OCI-LY3 (cell line): ENCODE measurements at regions not wholly inside any gene's neighbourhood (a gene's known extent, or its start where the extent isn't known, plus 50 kb on each side); places are given as distances from the start of the nearest gene placed in this dataset.

Experiments
- H2AFZ ChIP-seq: fragments of 200-600, 300-600 bp; shearing (Covaris generic); 2 replicates; pipeline ENCODE4 v1.6.0; 2014; ENCODE audit warnings: antibody characterized with exemption, low read depth, low read length
- H3K27ac ChIP-seq: fragments of 200-600, 300-600 bp; sonication (generic); 2 replicates; pipeline ENCODE4 v1.5.1; 2014; ENCODE audit warnings: mild to moderate bottlenecking, low read length, moderate library complexity, mixed read lengths
- H3K27me3 ChIP-seq: fragments of 200-600, 300-600 bp; sonication (generic); 2 replicates; pipeline ENCODE4 v1.6.1; 2014; ENCODE audit warnings: low read depth, low read length, mixed read lengths
- H3K36me3 ChIP-seq: fragments of 200-600, 300-600 bp; sonication (generic); replicated peaks from 2 replicates; pipeline ENCODE3; 2014; ENCODE audit warnings: low read depth, low read length, mixed read lengths
- H3K4me1 ChIP-seq: fragments of 300-600, 200-600 bp; sonication (generic); 2 replicates; pipeline ENCODE4 v1.6.1; 2014; ENCODE audit warnings: low read length, mixed read lengths
- H3K4me2 ChIP-seq: fragments of 200-600, 300-600 bp; sonication (generic); 2 replicates; pipeline ENCODE4 v1.6.1; 2014; ENCODE audit warnings: low read length, mixed read lengths
- H3K4me3 ChIP-seq: fragments of 300-600, 200-600 bp; sonication (generic); 2 replicates; pipeline ENCODE4 v1.5.1; 2014; ENCODE audit warnings: antibody characterized with exemption, mild to moderate bottlenecking, low read length, moderate library complexity
- H3K79me2 ChIP-seq: fragments of 300-600, 200-600 bp; shearing (Covaris generic); 2 replicates; pipeline ENCODE4 v1.6.1; 2014; ENCODE audit warnings: mild to moderate bottlenecking, low read length, mixed read lengths
- H3K9ac ChIP-seq: fragments of 300-600, 200-600 bp; shearing (Covaris generic); 2 replicates; pipeline ENCODE4 v1.6.0; 2014; ENCODE audit warnings: mild to moderate bottlenecking, low read length, moderate library complexity
- H3K9me3 ChIP-seq: fragments of 200-600, 300-600 bp; shearing (Covaris generic); 2 replicates; pipeline ENCODE4 v1.6.1; 2014; ENCODE audit warnings: low read length, mixed read lengths; ENCODE audit not compliant: insufficient read depth
- H4K20me1 ChIP-seq: fragments of 200-600, 300-600 bp; sonication (generic); 2 replicates; pipeline ENCODE4 v1.6.1; 2016; ENCODE audit warnings: low read length, mixed read lengths; ENCODE audit not compliant: insufficient read depth
- CTCF ChIP-seq: fragments of 200-600, 300-600 bp; sonication (generic); IDR thresholded peaks from 2 replicates; pipeline ENCODE4 v1.5.1; 2014; ENCODE audit warnings: antibody characterized with exemption, low read length, low read depth
- EZH2phosphoT487 ChIP-seq: fragments of 200-600 bp; shearing (Covaris generic); IDR thresholded peaks from 2 replicates; pipeline ENCODE4 v1.6.1; 2018; ENCODE audit warnings: antibody characterized with exemption, mixed run types, low read depth

GRCh38 chr7:365593-365992 is 75.6 kb downstream of the FOXL3 start:
- no peak overlapping the region for H3K4me3 ChIP-seq
- no peaks in the 10 kb centered on the region for H3K9me3 ChIP-seq
- no peaks in the 10 kb centered on the region for H3K79me2 ChIP-seq
- H3K27ac ChIP-seq, result no peak overlapping the region
- TF ChIP-seq CTCF, result no peak
- no peak for TF ChIP-seq EZH2phosphoT487
- no peaks in the 10 kb centered on the region for H3K4me1 ChIP-seq
- H4K20me1 ChIP-seq, result no peaks in the 10 kb centered on the region
- no peak overlapping the region for H3K4me2 ChIP-seq
- H3K27me3 ChIP-seq, result no peaks in the 10 kb centered on the region
- no peaks in the 10 kb centered on the region for H3K36me3 ChIP-seq
- H2AFZ ChIP-seq, result no peak overlapping the region
- H3K9ac ChIP-seq, result no peak overlapping the region

- H3K9me3 ChIP-seq, result no peaks in the 10 kb centered on the region
- no peaks in the 10 kb centered on the region for H3K27me3 ChIP-seq
- no peak overlapping the region for H3K27ac ChIP-seq
- H3K36me3 ChIP-seq, result no peaks in the 10 kb centered on the region
- H3K4me2 ChIP-seq, result no peak overlapping the region
- TF ChIP-seq EZH2phosphoT487 (no peak), CTCF (no peak)
- H3K4me3 ChIP-seq, result no peak overlapping the region
- no peaks in the 10 kb centered on the region for H3K79me2 ChIP-seq
- H3K4me1 ChIP-seq, result no peaks in the 10 kb centered on the region
- H4K20me1 ChIP-seq, result no peaks in the 10 kb centered on the region
- no peak overlapping the region for H2AFZ ChIP-seq
- no peak overlapping the region for H3K9ac ChIP-seq
These were observed 76.3 kb downstream of the FOXL3 start for GRCh38 chr7:366161-366803.

GRCh38 chr7:367351-367901 is 77.5 kb downstream of the FOXL3 start:
- H3K27ac ChIP-seq, result no peak overlapping the region
- no peaks in the 10 kb centered on the region for H4K20me1 ChIP-seq
- no peaks in the 10 kb centered on the region for H3K36me3 ChIP-seq
- no peak overlapping the region for H2AFZ ChIP-seq
- H3K4me2 ChIP-seq, result no peak overlapping the region
- H3K4me3 ChIP-seq, result no peak overlapping the region
- no peaks in the 10 kb centered on the region for H3K79me2 ChIP-seq
- TF ChIP-seq EZH2phosphoT487, result no peak
- no peak for TF ChIP-seq CTCF
- no peaks in the 10 kb centered on the region for H3K4me1 ChIP-seq
- no peaks in the 10 kb centered on the region for H3K9me3 ChIP-seq
- no peaks in the 10 kb centered on the region for H3K27me3 ChIP-seq
- H3K9ac ChIP-seq, result no peak overlapping the region

GRCh38 chr7:368651-369475 is 78.9 kb downstream of the FOXL3 start:
- Histone ChIP-seq H3K27me3 (no peaks in the 10 kb centered on the region), H3K4me1 (no peaks in the 10 kb centered on the region), H3K4me3 (no peak overlapping the region), H2AFZ (no peak overlapping the region), H3K9me3 (no peaks in the 10 kb centered on the region), H3K9ac (no peak overlapping the region), H3K79me2 (no peaks in the 10 kb centered on the region), H3K36me3 (no peaks in the 10 kb centered on the region), H3K4me2 (no peak overlapping the region), H4K20me1 (no peaks in the 10 kb centered on the region), H3K27ac (no peak overlapping the region)
- no peak for TF ChIP-seq EZH2phosphoT487
- TF ChIP-seq CTCF, result no peak
